GM18517 (cell line): ENCODE measurements at regions not wholly inside any gene's neighbourhood (a gene's known extent, or its start where the extent isn't known, plus 50 kb on each side); places are given as distances from the start of the nearest gene placed in this dataset.
"Not testable (repeated sequence)": the region's sequence is repeated elsewhere in the genome, so short reads cannot be mapped to it uniquely, and the experiment has no call there.

Source experiments
- ATAC-seq: cut with Tn5 transposase; IDR thresholded peaks from one replicate; pipeline ENCODE4 v1.9.1; 2021; ENCODE audit warnings: mild to moderate bottlenecking, moderate library complexity; ENCODE audit not compliant: unreplicated experiment

- ATAC-seq, result no peak
Measured at GRCh38 chr4:189835505-189835904, 105.2 kb upstream of the FRG1 start.

GRCh38 chr4:189837471-189837870 is 103.2 kb upstream of the FRG1 start:
- no peak for ATAC-seq

GRCh38 chr4:189838821-189839497 is 101.7 kb upstream of the FRG1 start:
- ATAC-seq, result no peak

GRCh38 chr4:189840356-189840755 is 100.3 kb upstream of the FRG1 start:
- ATAC-seq, result no peak

- ATAC-seq, result no peak
Measured at GRCh38 chr4:189843413-189844009, 97.2 kb upstream of the FRG1 start.

- no peak for ATAC-seq
Measured at GRCh38 chr4:189845145-189845846, 95.4 kb upstream of the FRG1 start.

- ATAC-seq, result not testable (repeated sequence)
Measured at GRCh38 chr4:189846094-189846493, 94.6 kb upstream of the FRG1 start.

- ATAC-seq, result not testable (repeated sequence)
Measured at GRCh38 chr4:189846608-189847007, 94.1 kb upstream of the FRG1 start.

GRCh38 chr4:189848672-189849071 is 92.0 kb upstream of the FRG1 start:
- not testable (repeated sequence) for ATAC-seq

GRCh38 chr4:189850239-189850856 is 90.3 kb upstream of the FRG1 start:
- no peak for ATAC-seq

GRCh38 chr4:189858435-189858834 is 82.2 kb upstream of the FRG1 start:
- ATAC-seq, result no peak

GRCh38 chr4:189861101-189861500 is 79.6 kb upstream of the FRG1 start:
- ATAC-seq, result no peak

- no peak for ATAC-seq
Measured at GRCh38 chr4:189869236-189869635, 71.4 kb upstream of the FRG1 start.

GRCh38 chr4:189870511-189871234 is 70.0 kb upstream of the FRG1 start:
- ATAC-seq, result no peak

GRCh38 chr4:189874591-189874990 is 66.1 kb upstream of the FRG1 start:
- no peak for ATAC-seq

- not testable (repeated sequence) for ATAC-seq
Measured at GRCh38 chr4:189881190-189881589, 59.5 kb upstream of the FRG1 start.

GRCh38 chr4:189888407-189888806 is 52.3 kb upstream of the FRG1 start:
- not testable (repeated sequence) for ATAC-seq
